ENCODE measurements at regions not wholly inside any gene's neighbourhood (a gene's known extent, or its start where the extent isn't known, plus 50 kb on each side); places are given as distances from the start of the nearest gene placed in this dataset.

DNA sequence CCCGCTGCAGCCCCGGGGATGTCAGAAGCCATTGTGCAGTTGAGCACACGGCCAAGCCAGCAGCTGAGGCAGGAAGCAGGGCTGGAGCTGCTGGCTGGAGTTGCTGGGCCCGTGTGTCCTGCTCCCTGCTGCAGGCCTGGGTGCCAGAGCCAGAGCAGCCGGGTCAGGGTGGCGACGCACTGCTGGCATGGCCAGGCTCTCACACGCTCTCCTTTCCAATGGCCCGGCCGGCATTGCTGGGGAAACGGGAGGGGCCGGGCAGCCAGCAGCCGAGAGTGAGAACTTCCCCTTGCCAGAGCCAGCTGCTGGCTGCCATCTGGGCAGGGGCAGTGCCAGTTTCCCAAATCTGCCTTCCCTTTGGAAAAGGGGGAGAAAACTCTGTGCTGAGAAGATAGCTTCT lies 82.4 kb upstream of the PROX1 start:
- DNase-seq, result no peak

DNA sequence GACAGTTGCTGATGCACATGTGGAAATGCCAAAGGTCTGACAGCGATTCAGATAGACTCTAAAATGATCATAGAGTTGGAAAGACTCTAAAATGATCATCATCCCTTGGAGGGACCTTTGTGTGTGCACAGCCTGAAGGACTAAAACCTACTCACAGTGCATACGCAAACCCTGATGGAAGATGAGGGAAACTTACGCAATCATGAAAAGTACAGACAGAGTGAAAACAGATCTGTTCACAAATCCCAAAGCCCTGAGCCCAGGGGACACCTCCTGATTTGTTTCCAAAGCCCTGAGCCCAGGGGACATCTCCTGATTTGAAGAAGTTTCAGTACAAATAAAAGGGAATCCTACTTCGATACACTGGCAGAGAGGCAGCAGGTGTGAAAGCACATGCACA lies 79.3 kb upstream of the PROX1 start:
- no peak for DNase-seq

DNA sequence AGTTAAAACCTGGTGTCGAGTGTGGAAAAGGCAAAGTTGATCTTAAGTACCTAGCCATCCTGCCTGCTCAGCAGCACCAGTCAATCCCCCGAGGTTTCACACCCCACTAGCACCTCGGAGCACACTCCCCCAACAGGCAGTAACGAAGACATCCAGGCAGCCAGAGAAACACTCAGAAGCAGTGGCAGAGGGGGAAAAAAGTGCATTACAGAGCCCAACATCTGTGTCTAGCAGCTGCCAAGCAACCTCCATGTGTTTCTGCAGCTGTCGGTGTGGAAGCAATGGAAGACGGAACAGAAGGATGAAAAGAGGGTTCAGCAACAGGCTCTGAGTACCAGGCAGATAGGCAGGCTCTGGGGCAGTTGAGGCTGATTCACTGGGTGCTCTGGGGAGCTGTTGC lies 73.4 kb upstream of the PROX1 start:
- DNase-seq, result no peak

DNA sequence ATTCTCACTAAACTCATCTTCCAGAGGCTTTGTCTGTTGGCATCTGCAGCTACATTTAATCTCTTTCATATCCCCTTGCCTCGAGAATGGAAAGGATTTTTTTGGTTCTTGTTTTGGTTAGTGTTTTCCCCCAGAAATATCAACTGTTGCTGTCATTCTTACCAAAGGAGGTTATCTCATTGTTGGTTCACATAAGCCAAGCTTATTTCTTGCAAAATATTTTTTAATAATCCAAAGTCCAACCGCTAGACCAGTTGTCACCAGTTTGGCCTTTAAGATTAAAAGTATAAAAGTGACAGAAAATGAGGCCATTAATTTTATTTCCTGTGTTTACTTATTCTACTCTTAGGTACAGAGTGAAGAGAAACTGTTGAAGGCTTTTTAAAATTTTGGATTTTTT lies 66.5 kb upstream of the PROX1 start:
- no peak for DNase-seq

DNA sequence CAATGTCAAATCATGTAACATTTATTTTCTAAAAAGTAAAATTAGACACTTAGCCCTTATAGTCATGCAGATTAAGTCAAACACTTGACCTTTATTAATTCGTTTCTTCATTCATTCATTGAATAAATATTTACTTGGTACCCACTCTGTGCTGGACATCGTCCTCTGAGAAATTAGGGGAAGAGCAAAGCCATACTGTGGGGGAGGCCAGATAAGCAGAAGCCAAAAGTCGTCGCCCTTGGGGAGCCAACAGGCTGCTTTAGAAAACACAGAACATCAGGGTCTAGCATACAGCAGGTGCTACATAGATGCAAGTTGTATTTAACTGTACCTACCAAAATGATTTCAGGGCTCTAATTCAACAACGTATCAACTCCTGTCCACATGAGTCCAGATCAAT lies 66.1 kb upstream of the PROX1 start:
- DNase-seq, result no peak

DNA sequence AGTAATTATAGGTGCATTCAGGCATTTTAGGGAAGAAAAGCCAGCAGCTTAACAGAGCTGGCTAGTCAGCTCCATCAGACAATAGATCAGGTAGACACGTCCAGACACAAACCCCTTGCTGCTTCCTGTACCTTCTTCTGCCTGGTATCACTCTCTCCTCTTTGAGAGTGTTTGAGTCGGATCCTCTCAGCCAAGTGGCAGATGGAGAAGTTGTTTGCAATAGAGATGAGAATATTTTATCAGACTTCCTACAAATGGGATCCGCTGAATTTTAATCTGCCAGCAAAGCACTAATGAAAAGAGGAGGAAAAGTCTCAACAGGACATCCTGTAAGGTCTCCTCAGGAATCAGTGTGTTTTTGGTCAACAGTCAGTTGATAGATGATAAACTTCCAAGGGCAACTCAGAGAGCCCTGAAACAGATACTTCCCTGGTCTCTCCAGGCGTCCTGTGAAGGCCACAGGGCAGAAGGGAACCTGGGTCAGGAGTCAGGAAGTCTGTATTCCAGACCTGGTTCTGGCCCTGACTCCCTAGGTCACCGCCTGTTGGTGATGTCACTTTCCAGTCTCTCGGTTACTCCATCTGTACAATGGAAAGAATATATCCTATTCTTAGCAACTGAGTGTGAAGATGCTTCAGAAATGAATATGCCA lies 62.1 kb upstream of the PROX1 start:
- DNase-seq, result no peak

DNA sequence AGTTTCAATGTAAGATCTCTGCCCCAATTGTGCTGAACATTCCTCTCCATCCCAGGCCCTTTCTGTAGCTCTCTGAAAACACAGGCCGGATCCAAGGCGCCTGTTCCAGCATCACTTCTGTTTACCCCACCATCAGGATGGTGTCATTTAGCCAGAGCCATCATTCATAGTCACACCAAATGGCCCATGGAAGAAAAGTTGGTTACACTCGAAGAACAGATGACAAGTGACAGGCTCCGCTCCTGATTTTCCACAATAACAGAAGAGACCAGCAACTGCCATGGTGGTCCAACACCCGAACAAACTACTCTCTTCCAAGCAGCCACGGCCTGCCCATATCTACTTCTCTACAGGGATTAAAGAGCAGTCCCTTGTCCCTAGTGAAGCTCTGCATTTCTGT lies 59.9 kb upstream of the PROX1 start:
- DNase-seq, result no peak

DNA sequence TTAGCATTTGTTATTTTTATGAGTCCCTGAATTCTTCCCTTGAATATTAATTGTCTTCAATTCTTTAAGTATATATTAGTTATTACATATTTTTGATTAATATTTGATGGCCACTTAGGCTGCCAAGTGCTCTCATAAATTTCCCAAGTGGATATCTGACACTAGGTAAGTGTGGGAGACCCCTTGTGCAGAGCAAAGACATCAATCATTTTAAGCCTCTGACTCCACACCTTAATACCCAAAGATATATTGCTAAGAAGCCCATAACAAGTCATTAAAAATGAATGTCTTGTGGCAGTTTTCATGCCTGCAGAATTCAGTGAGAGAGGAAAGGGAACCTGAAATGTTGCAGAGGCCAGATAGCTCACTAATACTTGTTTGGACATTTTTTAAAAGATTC lies 58.4 kb upstream of the PROX1 start:
- no peak for DNase-seq

DNA sequence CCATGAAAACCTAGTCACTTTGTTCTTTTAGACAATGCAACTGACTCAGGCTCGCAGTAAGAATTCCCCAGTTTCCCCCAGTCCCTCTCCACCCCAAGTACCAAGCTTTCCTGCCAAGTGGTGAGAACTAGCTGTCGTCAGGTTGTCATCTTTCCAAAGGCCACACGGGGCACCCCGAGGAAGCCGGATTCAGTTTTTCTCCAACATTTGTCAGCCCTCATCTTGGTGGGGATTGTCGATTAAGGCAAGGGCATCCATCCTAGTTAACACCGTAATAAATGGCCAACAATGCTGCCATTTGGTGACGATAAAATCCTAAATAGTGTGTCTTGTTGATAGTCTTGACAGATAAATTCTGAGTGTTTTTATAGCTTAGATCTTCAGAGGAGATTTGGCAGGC lies 55.9 kb upstream of the PROX1 start:
- DNase-seq, result no peak

DNA sequence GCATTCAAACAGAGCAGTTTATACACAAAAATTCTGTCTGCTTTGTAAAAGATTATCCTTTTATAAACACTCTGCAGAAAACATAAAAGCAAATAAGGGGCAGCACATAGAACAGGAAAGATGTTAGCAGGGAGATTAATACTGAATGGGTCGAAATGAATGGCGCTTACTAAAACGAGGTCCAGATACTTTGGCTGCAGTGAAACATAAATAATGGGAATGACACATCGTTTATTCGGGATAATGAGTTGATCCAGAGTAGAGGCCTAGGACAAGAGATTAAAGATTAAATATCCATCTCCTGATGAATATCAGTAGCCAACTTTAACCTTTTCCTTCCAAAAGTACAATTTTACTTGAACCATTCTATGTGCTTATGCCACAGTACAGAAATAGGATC lies 54.4 kb upstream of the PROX1 start:
- no peak for DNase-seq

DNA sequence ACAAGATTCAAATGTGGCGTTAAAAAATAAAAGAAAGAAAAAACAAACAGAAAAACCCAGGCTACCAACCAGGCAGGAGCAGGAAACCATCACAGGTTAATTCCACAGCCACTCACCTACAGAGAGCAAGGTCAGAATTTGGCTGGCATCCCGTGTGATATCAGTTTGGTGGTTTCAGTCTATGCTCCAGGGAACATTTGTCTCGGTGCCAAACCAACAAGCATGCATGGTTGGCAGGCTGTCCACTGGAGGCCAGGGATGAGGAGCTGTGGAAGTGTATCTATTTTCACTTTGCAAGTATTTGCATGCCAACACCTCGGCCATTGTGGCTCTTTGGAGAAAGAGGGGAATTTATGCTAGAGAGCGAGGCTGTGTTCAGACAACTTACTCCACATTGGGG lies 53.1 kb upstream of the PROX1 start:
- DNase-seq, result no peak

DNA sequence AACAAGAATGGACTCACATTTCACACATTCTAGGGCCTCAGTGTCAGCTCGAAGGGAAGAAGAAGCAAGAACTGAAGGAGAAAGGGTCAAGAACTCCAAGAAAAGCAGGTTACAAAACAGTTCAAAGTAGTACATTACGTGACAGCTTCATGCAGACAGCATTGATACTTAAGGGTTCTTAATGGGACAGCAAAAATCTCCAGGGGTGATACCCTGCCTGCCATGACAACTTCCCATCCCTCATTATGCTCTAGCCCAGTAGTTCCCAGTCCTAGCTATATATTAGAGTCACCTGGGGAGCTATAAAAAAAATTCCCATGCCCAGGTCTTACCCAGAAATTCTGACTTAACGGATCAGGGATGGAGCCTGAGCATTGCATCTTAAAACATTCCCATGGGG lies 51.2 kb upstream of the PROX1 start:
- DNase-seq, result no peak

Measured in activated CD4-positive, alpha-beta T cell treated with anti-CD3 and anti-CD28 coated beads, Interleukin-2, amount 50 U/mL, for 1 hour (primary cell).